ENCODE measurements at regions not wholly inside any gene's neighbourhood (a gene's known extent, or its start where the extent isn't known, plus 50 kb on each side); places are given as distances from the start of the nearest gene placed in this dataset.
"Not testable (repeated sequence)": the region's sequence is repeated elsewhere in the genome, so short reads cannot be mapped to it uniquely, and the experiment has no call there.

DNA sequence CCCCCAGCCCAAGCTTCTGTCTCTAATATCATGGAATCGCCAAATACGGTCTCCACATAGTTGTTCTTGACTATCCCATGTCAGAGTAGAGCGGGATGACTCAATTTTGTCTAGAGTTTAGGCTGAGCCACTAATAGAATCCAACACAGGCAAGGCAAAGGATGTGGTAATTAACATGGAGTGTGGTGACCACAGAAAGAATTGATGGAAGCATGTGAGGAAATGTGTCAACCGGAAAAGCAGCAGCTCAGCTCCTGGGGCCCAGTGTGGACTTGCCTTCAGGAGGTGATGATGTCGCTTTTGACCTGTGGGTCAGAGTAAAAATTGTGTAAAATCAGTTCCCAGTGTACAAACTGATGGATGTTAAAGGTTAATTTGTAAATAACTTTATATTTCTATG is 139.3 kb upstream of the KLF6 start:
- no peaks in the 10 kb centered on the region for H3K79me2 ChIP-seq (ENCODE audit: insufficient read depth, low read length)
- TF ChIP-seq, protein P1, sequence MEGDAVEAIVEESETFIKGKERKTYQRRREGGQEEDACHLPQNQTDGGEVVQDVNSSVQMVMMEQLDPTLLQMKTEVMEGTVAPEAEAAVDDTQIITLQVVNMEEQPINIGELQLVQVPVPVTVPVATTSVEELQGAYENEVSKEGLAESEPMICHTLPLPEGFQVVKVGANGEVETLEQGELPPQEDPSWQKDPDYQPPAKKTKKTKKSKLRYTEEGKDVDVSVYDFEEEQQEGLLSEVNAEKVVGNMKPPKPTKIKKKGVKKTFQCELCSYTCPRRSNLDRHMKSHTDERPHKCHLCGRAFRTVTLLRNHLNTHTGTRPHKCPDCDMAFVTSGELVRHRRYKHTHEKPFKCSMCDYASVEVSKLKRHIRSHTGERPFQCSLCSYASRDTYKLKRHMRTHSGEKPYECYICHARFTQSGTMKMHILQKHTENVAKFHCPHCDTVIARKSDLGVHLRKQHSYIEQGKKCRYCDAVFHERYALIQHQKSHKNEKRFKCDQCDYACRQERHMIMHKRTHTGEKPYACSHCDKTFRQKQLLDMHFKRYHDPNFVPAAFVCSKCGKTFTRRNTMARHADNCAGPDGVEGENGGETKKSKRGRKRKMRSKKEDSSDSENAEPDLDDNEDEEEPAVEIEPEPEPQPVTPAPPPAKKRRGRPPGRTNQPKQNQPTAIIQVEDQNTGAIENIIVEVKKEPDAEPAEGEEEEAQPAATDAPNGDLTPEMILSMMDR (IDR thresholded peaks at IDR 0.05; ENCODE audit: borderline replicate concordance, extremely low read depth, low read length, poor library complexity, severe bottlenecking): no peak
- TF ChIP-seq EZH2 (IDR thresholded peaks at IDR 0.05; ENCODE audit: borderline replicate concordance, low read depth, low read length, severe bottlenecking): no peak
- no peaks in the 10 kb centered on the region for H3K9me3 ChIP-seq (ENCODE audit: insufficient read depth, low read length, severe bottlenecking)
- H2AFZ ChIP-seq (ENCODE audit: low read depth, low read length): no peak overlapping the region
- H3K4me3 ChIP-seq (ENCODE audit: low read depth in 1 of 2, low read length in 2 of 2): no peak overlapping the region
- H3K27me3 ChIP-seq (ENCODE audit: insufficient read depth, low read length, poor library complexity): no peaks in the 10 kb centered on the region
- H3K36me3 ChIP-seq (ENCODE audit: insufficient read depth, low read length): no peaks in the 10 kb centered on the region
- peaks cover 19% of the 10 kb centered on the region for H3K4me1 ChIP-seq (ENCODE audit: insufficient read depth, low read length)
- no peak overlapping the region for H3K27ac ChIP-seq (ENCODE audit: low read length)
- ATAC-seq (ENCODE audit: insufficient read depth, low read depth) (no peak), DNase-seq (no peak)
- H3K4me2 ChIP-seq (ENCODE audit: insufficient read depth, low read length): no peak overlapping the region
- H3K9ac ChIP-seq (ENCODE audit: low read depth, low read length): no peak overlapping the region
- H4K20me1 ChIP-seq (ENCODE audit: insufficient read depth, low read length): no peaks in the 10 kb centered on the region

DNA sequence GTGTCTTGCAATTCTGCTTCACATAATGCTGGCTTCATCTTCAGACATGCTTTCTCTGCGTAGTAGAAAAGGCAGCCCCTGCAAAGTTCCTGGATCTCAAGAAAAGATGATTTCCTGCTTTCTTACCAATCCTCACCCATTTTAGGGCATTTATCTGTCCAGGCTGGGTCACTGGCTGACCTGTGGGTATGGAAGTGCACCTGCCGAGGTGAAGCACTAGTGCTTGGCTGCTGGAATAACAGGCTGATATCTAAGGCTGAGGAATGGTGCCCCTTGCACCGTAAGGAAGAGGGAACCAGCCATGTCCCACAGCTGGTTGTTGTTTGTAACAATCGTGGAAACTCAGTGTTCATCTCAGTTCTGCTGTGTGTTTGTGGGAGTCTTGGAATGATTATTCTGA is 138.0 kb upstream of the KLF6 start:
- H3K9me3 ChIP-seq (ENCODE audit: insufficient read depth, low read length, severe bottlenecking): peaks cover 7% of the 10 kb centered on the region
- no peak overlapping the region for H3K4me2 ChIP-seq (ENCODE audit: insufficient read depth, low read length)
- H4K20me1 ChIP-seq (ENCODE audit: insufficient read depth, low read length): no peaks in the 10 kb centered on the region
- no peak overlapping the region for H3K9ac ChIP-seq (ENCODE audit: low read depth, low read length)
- H3K4me1 ChIP-seq (ENCODE audit: insufficient read depth, low read length): peaks cover 19% of the 10 kb centered on the region
- H2AFZ ChIP-seq (ENCODE audit: low read depth, low read length): no peak overlapping the region
- ATAC-seq (ENCODE audit: insufficient read depth, low read depth) (no peak), DNase-seq (no peak)
- no peak for TF ChIP-seq EZH2 (IDR thresholded peaks at IDR 0.05; ENCODE audit: borderline replicate concordance, low read depth, low read length, severe bottlenecking)
- TF ChIP-seq, protein P1 (IDR thresholded peaks at IDR 0.05; ENCODE audit: borderline replicate concordance, extremely low read depth, low read length, poor library complexity, severe bottlenecking): no peak
- H3K79me2 ChIP-seq (ENCODE audit: insufficient read depth, low read length): no peaks in the 10 kb centered on the region
- no peak overlapping the region for H3K4me3 ChIP-seq (ENCODE audit: low read depth in 1 of 2, low read length in 2 of 2)
- H3K36me3 ChIP-seq (ENCODE audit: insufficient read depth, low read length): no peaks in the 10 kb centered on the region
- H3K27ac ChIP-seq (ENCODE audit: low read length): no peak overlapping the region
- no peaks in the 10 kb centered on the region for H3K27me3 ChIP-seq (ENCODE audit: insufficient read depth, low read length, poor library complexity)

DNA sequence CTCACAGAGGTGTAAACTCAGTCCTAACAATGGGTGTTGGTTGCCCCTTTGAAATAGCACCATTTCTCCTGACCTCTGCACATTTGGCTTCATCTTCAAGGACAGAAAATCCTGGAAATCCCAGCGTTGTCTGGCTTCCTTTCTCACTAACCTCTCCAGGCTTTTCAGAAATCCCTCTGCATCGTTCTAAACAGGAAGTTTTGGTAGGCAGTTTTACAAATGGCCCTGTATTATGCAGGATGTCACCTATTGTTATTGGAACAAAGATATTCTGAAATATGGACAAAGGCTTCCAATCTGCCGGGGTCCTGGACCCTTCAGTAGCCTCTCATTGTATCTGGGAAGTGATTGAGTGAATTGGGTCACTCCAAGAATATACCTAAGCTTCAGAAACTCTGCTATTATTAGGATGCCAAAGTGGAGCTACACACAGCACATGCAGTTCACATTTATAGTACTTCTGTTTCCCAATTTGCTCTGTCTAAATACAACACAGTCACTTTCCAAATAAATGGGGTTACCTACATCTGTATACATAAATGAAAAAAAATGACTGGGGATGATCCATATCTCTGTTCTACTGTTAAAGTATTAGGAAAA is 134.8 kb upstream of the KLF6 start:
- H3K27ac ChIP-seq (ENCODE audit: low read length): no peak overlapping the region
- H3K9me3 ChIP-seq (ENCODE audit: insufficient read depth, low read length, severe bottlenecking): peaks cover 8% of the 10 kb centered on the region
- ATAC-seq (ENCODE audit: insufficient read depth, low read depth) (no peak), DNase-seq (no peak)
- TF ChIP-seq, protein P1 (IDR thresholded peaks at IDR 0.05; ENCODE audit: borderline replicate concordance, extremely low read depth, low read length, poor library complexity, severe bottlenecking): no peak
- no peak for TF ChIP-seq EZH2 (IDR thresholded peaks at IDR 0.05; ENCODE audit: borderline replicate concordance, low read depth, low read length, severe bottlenecking)
- H3K4me1 ChIP-seq (ENCODE audit: insufficient read depth, low read length): no peaks in the 10 kb centered on the region
- H3K9ac ChIP-seq (ENCODE audit: low read depth, low read length): no peak overlapping the region
- H3K4me2 ChIP-seq (ENCODE audit: insufficient read depth, low read length): no peak overlapping the region
- no peaks in the 10 kb centered on the region for H4K20me1 ChIP-seq (ENCODE audit: insufficient read depth, low read length)
- no peak overlapping the region for H3K4me3 ChIP-seq (ENCODE audit: low read depth in 1 of 2, low read length in 2 of 2)
- H2AFZ ChIP-seq (ENCODE audit: low read depth, low read length): no peak overlapping the region
- no peaks in the 10 kb centered on the region for H3K27me3 ChIP-seq (ENCODE audit: insufficient read depth, low read length, poor library complexity)
- H3K79me2 ChIP-seq (ENCODE audit: insufficient read depth, low read length): no peaks in the 10 kb centered on the region
- no peaks in the 10 kb centered on the region for H3K36me3 ChIP-seq (ENCODE audit: insufficient read depth, low read length)

DNA sequence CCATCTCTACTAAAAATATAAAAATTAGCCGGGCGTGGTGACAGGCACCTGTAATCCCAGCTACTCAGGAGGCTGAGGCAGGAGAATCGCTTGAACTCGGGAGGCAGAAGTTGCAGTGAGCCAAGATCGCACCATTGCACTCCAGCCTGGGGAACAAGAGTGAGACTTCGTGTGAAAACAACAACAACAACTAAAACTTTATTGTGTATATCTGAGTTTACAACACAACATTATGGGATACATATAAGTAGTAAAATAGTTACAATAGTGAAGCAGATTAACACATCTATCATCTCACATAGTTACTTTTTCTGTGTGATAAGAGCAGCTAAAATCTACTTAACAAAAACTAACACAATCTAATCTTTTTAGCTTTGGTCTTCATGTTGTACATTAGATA is 132.4 kb upstream of the KLF6 start:
- not testable (repeated sequence) for H3K4me3 ChIP-seq (ENCODE audit: low read depth in 1 of 2, low read length in 2 of 2); H3K36me3 ChIP-seq (ENCODE audit: insufficient read depth, low read length); H4K20me1 ChIP-seq (ENCODE audit: insufficient read depth, low read length); H2AFZ ChIP-seq (ENCODE audit: low read depth, low read length); H3K27ac ChIP-seq (ENCODE audit: low read length); H3K27me3 ChIP-seq (ENCODE audit: insufficient read depth, low read length, poor library complexity); H3K79me2 ChIP-seq (ENCODE audit: insufficient read depth, low read length); H3K4me1 ChIP-seq (ENCODE audit: insufficient read depth, low read length); ATAC-seq (ENCODE audit: insufficient read depth, low read depth); H3K9ac ChIP-seq (ENCODE audit: low read depth, low read length); DNase-seq; H3K4me2 ChIP-seq (ENCODE audit: insufficient read depth, low read length); H3K9me3 ChIP-seq (ENCODE audit: insufficient read depth, low read length, severe bottlenecking)

Measured in DND-41 (cell line).